H1 (cell line): ENCODE measurements at regions not wholly inside any gene's neighbourhood (a gene's known extent, or its start where the extent isn't known, plus 50 kb on each side); places are given as distances from the start of the nearest gene placed in this dataset.
A peak's percentile ranks its signal among the peaks of the same experiment; 100 is the strongest.

Experiments
- CTCF ChIA-PET: fragments of 300-600 bp; sonication (Branson Sonifier 250); formaldehyde crosslinking; loops from one replicate; lab custom pipeline; 2021; ENCODE audit not compliant: partially characterized antibody; lab: Charles Lee
- POLR2A ChIA-PET: fragments of 300-600 bp; sonication (Branson Sonifier 250); formaldehyde crosslinking; loops from one replicate; lab custom pipeline; 2021; ENCODE audit warnings: inconsistent platforms; ENCODE audit not compliant: partially characterized antibody; lab: Charles Lee
- DNase-seq, 2 experiments: peaks; one replicate each; pipeline versions ENCODE4 v3.0.0 to v3.0.0-alpha.2; 2010 to 2022; ENCODE audit warnings: low spot score in 2 of 2, low read depth in 1 of 2, mixed read lengths in 1 of 2
- FAIRE-seq: peaks from 2 replicates; lab custom pipeline; 2011; peaks lifted over from hg19 to GRCh38; lab: Jason Lieb, UNC
- H2AFZ ChIP-seq: 2 replicates; pipeline ENCODE4 v1.8.1; 2012; ENCODE audit warnings: low read length, inconsistent platforms
- H2AK5ac ChIP-seq: 2 replicates; pipeline ENCODE4 v1.6.1; 2013; ENCODE audit warnings: low read depth, low read length
- H2BK120ac ChIP-seq: replicated peaks from 2 replicates; pipeline ENCODE3; 2013; ENCODE audit warnings: low read depth, low read length, inconsistent platforms
- H2BK12ac ChIP-seq: 2 replicates; pipeline ENCODE4 v1.6.1; 2013; ENCODE audit warnings: low read depth, low read length
- H2BK15ac ChIP-seq: 2 replicates; pipeline ENCODE4 v1.6.1; 2013; ENCODE audit warnings: low read length
- H2BK20ac ChIP-seq: 2 replicates; pipeline ENCODE4 v1.6.1; 2013; ENCODE audit warnings: low read length
- H2BK5ac ChIP-seq: 2 replicates; pipeline ENCODE4 v1.6.1; 2013; ENCODE audit warnings: low read depth, low read length
- H3K14ac ChIP-seq: 2 replicates; pipeline ENCODE4 v1.6.1; 2013; ENCODE audit warnings: inconsistent platforms; ENCODE audit not compliant: insufficient read length
- H3K18ac ChIP-seq: 2 replicates; pipeline ENCODE4 v1.6.1; 2013; ENCODE audit warnings: low read length; ENCODE audit errors: extremely low read depth
- H3K23ac ChIP-seq: 2 replicates; pipeline ENCODE4 v1.6.1; 2013; ENCODE audit warnings: inconsistent platforms; ENCODE audit not compliant: insufficient read length
- H3K23me2 ChIP-seq: 2 replicates; pipeline ENCODE4 v1.6.1; 2013; ENCODE audit warnings: low read depth, low read length
- H3K27ac ChIP-seq: 2 replicates; pipeline ENCODE4 v1.6.1; 2011; ENCODE audit warnings: low read depth, low read length, inconsistent platforms
- H3K27me3 ChIP-seq, 4 experiments: replicated peaks in 1 of 4; 1 replicate in 1 of 4; 2 replicates in 3 of 4; pipeline versions ENCODE4 v1.6.1 to v1.8.1; 2011 to 2013; ENCODE audit warnings: low read length in 3 of 4, mild to moderate bottlenecking in 3 of 4, inconsistent platforms in 2 of 4, mixed read lengths in 2 of 4, moderate library complexity in 1 of 4; ENCODE audit not compliant: control insufficient read depth in 3 of 4, insufficient read depth in 3 of 4; ENCODE audit errors: extremely low read depth in 1 of 4
- H3K36me3 ChIP-seq, 4 experiments: 2 replicates each; pipeline versions ENCODE4 v1.6.1 to v1.8.1; 2011 to 2013; ENCODE audit warnings: mild to moderate bottlenecking in 4 of 4, low read length in 3 of 4, moderate library complexity in 2 of 4, control low read depth in 1 of 4, inconsistent platforms in 1 of 4; ENCODE audit not compliant: insufficient read depth in 4 of 4, control insufficient read depth in 2 of 4
- H3K4ac ChIP-seq: replicated peaks from 2 replicates; pipeline ENCODE3; 2013; ENCODE audit warnings: low read length, low read depth, mixed read lengths, inconsistent platforms; ENCODE audit not compliant: insufficient read length
- H3K4me1 ChIP-seq, 4 experiments: replicated peaks in 1 of 4; 1 replicate in 1 of 4; 2 replicates in 3 of 4; pipeline versions ENCODE4 v1.6.1 to v1.8.1; 2011 to 2013; ENCODE audit warnings: low read length in 3 of 4, inconsistent platforms in 2 of 4, mixed read lengths in 1 of 4; ENCODE audit not compliant: insufficient read depth in 4 of 4, control insufficient read depth in 3 of 4
- H3K4me2 ChIP-seq, 2 experiments: 2 replicates each; pipeline versions ENCODE4 v1.6.1 to v1.8.1; 2011 to 2013; ENCODE audit warnings: low read depth in 2 of 2, low read length in 2 of 2, control low read depth in 1 of 2, inconsistent platforms in 1 of 2, mild to moderate bottlenecking in 1 of 2; ENCODE audit not compliant: insufficient read depth in 1 of 2
- H3K4me3 ChIP-seq, 4 experiments: fragments of 200-600, 300-600 bp in 1 of 4; sonication (generic), shearing (Covaris generic), sonication (Bioruptor Twin) in 1 of 4; 2 replicates each; pipeline versions ENCODE4 v1.5.1 to v1.8.1; 2011 to 2016; ENCODE audit warnings: low read length in 4 of 4, low read depth in 3 of 4, control low read depth in 2 of 4, inconsistent platforms in 2 of 4, mild to moderate bottlenecking in 2 of 4, mixed read lengths in 1 of 4, moderate library complexity in 1 of 4; ENCODE audit not compliant: insufficient read depth in 2 of 4; ENCODE audit errors: extremely low read depth in 1 of 4
- H3K56ac ChIP-seq: replicated peaks from 2 replicates; pipeline ENCODE3; 2013; ENCODE audit warnings: low read depth, mild to moderate bottlenecking, mixed read lengths, low read length, inconsistent platforms; ENCODE audit not compliant: insufficient read length
- H3K79me1 ChIP-seq: 2 replicates; pipeline ENCODE4 v1.6.1; 2013; ENCODE audit warnings: low read depth, low read length, control low read depth
- H3K79me2 ChIP-seq, 2 experiments: 2 replicates each; pipeline versions ENCODE4 v1.6.1 to v1.8.1; 2012 to 2013; ENCODE audit warnings: low read length in 2 of 2, mild to moderate bottlenecking in 2 of 2, inconsistent platforms in 1 of 2; ENCODE audit not compliant: insufficient read depth in 2 of 2, control insufficient read depth in 1 of 2
- H3K9ac ChIP-seq, 4 experiments: replicated peaks in 1 of 4; 1 replicate in 1 of 4; 2 replicates in 3 of 4; pipeline versions ENCODE4 v1.6.1 to v1.8.1; 2011 to 2013; ENCODE audit warnings: low read depth in 3 of 4, low read length in 3 of 4, control low read depth in 2 of 4, mild to moderate bottlenecking in 2 of 4, moderate library complexity in 2 of 4, inconsistent platforms in 1 of 4; ENCODE audit errors: extremely low read depth in 1 of 4
- H3K9me3 ChIP-seq, 2 experiments: 2 replicates each; pipeline versions ENCODE4 v1.6.1 to v1.8.1; 2012 to 2013; ENCODE audit warnings: mild to moderate bottlenecking in 2 of 2, moderate library complexity in 2 of 2, control low read depth in 1 of 2, inconsistent platforms in 1 of 2, low read depth in 1 of 2, low read length in 1 of 2, mixed read lengths in 1 of 2; ENCODE audit not compliant: insufficient read depth in 2 of 2
- H4K20me1 ChIP-seq, 2 experiments: replicated peaks in 1 of 2; 2 replicates each; pipeline versions ENCODE3 to v1.8.1; 2011 to 2013; ENCODE audit warnings: inconsistent platforms in 2 of 2, low read length in 2 of 2, mild to moderate bottlenecking in 1 of 2; ENCODE audit not compliant: insufficient read depth in 2 of 2, control insufficient read depth in 1 of 2
- H4K5ac ChIP-seq: 2 replicates; pipeline ENCODE4 v1.6.1; 2013; ENCODE audit warnings: low read length, low read depth, mixed read lengths, inconsistent platforms; ENCODE audit not compliant: insufficient read length
- H4K8ac ChIP-seq: 2 replicates; pipeline ENCODE4 v1.8.0; 2013; ENCODE audit warnings: mild to moderate bottlenecking, moderate library complexity, low read length, inconsistent platforms; ENCODE audit not compliant: insufficient read depth; ENCODE audit errors: extremely low read depth
- H4K91ac ChIP-seq: replicated peaks from 2 replicates; pipeline ENCODE3; 2013; ENCODE audit warnings: low read length, mixed read lengths, inconsistent platforms; ENCODE audit not compliant: insufficient read length
- BCL11A ChIP-seq, 2 experiments: IDR thresholded peaks; one replicate each; pipeline ENCODE4 v1.6.1; 2011; ENCODE audit warnings: low read depth in 2 of 2, low read length in 2 of 2, mild to moderate bottlenecking in 2 of 2
- CBX8 ChIP-seq: fragments of 300-800, 300-1000 bp; sonication (generic); IDR thresholded peaks from 2 replicates; pipeline ENCODE4 v1.7.1; 2016; ENCODE audit warnings: low read depth, low read length, borderline replicate concordance
- NANOG ChIP-seq: IDR thresholded peaks from 2 replicates; pipeline ENCODE4 v1.6.1; 2011; ENCODE audit warnings: low read length, low read depth, mild to moderate bottlenecking, inconsistent platforms; ENCODE audit not compliant: insufficient read depth, poor library complexity, severe bottlenecking
- SP4 ChIP-seq: IDR thresholded peaks from 2 replicates; pipeline ENCODE4 v1.6.1; 2012; ENCODE audit warnings: low read length, inconsistent platforms
- YY1 ChIP-seq: IDR thresholded peaks from 2 replicates; pipeline ENCODE4 v1.6.1; 2011; ENCODE audit warnings: low read depth, mild to moderate bottlenecking, low read length
- WGBS, 2 experiments: shearing (Covaris generic) in 1 of 2; methylation state at CpG; one replicate each; pipeline versions ENCODE4 v1.1.6 to v1.1.7; 2013 to 2015; ENCODE audit warnings: low lambda C conversion rate in 2 of 2, mixed read lengths in 2 of 2, inconsistent platforms in 1 of 2, low coverage in 1 of 2, missing lambda C conversion rate in 1 of 2; ENCODE audit not compliant: insufficient replicate concordance in 2 of 2, insufficient coverage in 1 of 2, insufficient read length in 1 of 2; ENCODE audit errors: extremely low coverage in 1 of 2, missing lambda C conversion rate in 1 of 2; 5-methylcytosine and 5-hydroxymethylcytosine counted together
- TF ChIP-seq, protein P1 (sequence below): IDR thresholded peaks from 2 replicates; pipeline ENCODE4 v1.6.1; 2011; ENCODE audit warnings: low read depth, mild to moderate bottlenecking, low read length; ENCODE audit not compliant: insufficient read depth
- TF ChIP-seq, protein P2 (sequence below): IDR thresholded peaks from 2 replicates; pipeline ENCODE4 v1.6.1; 2012; ENCODE audit warnings: low read length, inconsistent platforms

GRCh38 chr19:13600091-13600490 lies 93.8 kb upstream of the CACNA1A start:
- Histone ChIP-seq H3K27ac (no peak overlapping the region), H2BK20ac (no peak overlapping the region), H4K20me1 (no peaks in the 10 kb centered on the region), H2AK5ac (no peak overlapping the region), H2BK15ac (no peak overlapping the region), H3K18ac (no peak overlapping the region), H3K9me3 (no peaks in the 10 kb centered on the region), H4K91ac (no peak overlapping the region)
- no peak for FAIRE-seq
- TF ChIP-seq NANOG = no peak
- TF ChIP-seq, protein P1, sequence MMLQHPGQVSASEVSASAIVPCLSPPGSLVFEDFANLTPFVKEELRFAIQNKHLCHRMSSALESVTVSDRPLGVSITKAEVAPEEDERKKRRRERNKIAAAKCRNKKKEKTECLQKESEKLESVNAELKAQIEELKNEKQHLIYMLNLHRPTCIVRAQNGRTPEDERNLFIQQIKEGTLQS = no peak
- TF ChIP-seq CBX8 = no peak
- TF ChIP-seq BCL11A (IDR thresholded peaks at IDR 0.05; ENCODE audit: low read depth in 2 of 2, low read length in 2 of 2) = no peak
- TF ChIP-seq SP4 = no peak
- no peak for TF ChIP-seq YY1
- TF ChIP-seq, protein P2, sequence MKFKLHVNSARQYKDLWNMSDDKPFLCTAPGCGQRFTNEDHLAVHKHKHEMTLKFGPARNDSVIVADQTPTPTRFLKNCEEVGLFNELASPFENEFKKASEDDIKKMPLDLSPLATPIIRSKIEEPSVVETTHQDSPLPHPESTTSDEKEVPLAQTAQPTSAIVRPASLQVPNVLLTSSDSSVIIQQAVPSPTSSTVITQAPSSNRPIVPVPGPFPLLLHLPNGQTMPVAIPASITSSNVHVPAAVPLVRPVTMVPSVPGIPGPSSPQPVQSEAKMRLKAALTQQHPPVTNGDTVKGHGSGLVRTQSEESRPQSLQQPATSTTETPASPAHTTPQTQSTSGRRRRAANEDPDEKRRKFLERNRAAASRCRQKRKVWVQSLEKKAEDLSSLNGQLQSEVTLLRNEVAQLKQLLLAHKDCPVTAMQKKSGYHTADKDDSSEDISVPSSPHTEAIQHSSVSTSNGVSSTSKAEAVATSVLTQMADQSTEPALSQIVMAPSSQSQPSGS = no peak
- TF ChIP-seq, all 59 proteins: peak for 0
- Histone ChIP-seq H3K9ac (no peak overlapping the region; a peak in 2 of 7 replicates), H2BK12ac (no peak overlapping the region), H3K79me2 (no peaks in the 10 kb centered on the region), H2AFZ (0 out of 2 replicates have a peak overlapping the region, but pooled peaks have one; percentile 32), H3K4me2 (no peak overlapping the region), H3K27me3 (no peaks in the 10 kb centered on the region), H3K4ac (no peak overlapping the region), H3K4me1 (no peaks in the 10 kb centered on the region; a peak in 1 of 7 replicates), H4K5ac (no peak overlapping the region), H2BK120ac (no peak overlapping the region), H2BK5ac (no peak overlapping the region), H4K8ac (no peak overlapping the region), H3K4me3 (no peak overlapping the region), H3K23ac (no peak overlapping the region), H3K23me2 (peaks cover 6% of the 10 kb centered on the region; the same call in 1 of the 2 replicates), H3K36me3 (no peaks in the 10 kb centered on the region), H3K56ac (no peak overlapping the region), H3K79me1 (no peaks in the 10 kb centered on the region), H3K14ac (no peak overlapping the region)
- ChIA-PET POLR2A (interaction anchor here (0.9 kb wide), 1 partner anchor 175 kb away, joined by 8 read pairs; no protein-coding TSS in a partner anchor), CTCF (interaction anchor here (0.6 to 3.5 kb wide), 15 partner anchors 10 to 262 kb away, joined by 3 to 20 read pairs (median 4); no protein-coding TSS in a partner anchor)
- 95% methylated on average over 8 of the region's 9 CpGs; no CpG with 5 or more reads in 1 of the 2 experiments for WGBS, 2 experiments
- no peak for DNase-seq
